HG03135 (cell line): ENCODE measurements at regions not wholly inside any gene's neighbourhood (a gene's known extent, or its start where the extent isn't known, plus 50 kb on each side); places are given as distances from the start of the nearest gene placed in this dataset.
"Not testable (repeated sequence)": the region's sequence is repeated elsewhere in the genome, so short reads cannot be mapped to it uniquely, and the experiment has no call there.

ENCODE experiments used
- ATAC-seq: cut with Tn5 transposase; IDR thresholded peaks from one replicate; pipeline ENCODE4 v1.9.1; 2021; ENCODE audit warnings: mild to moderate bottlenecking, moderate library complexity; ENCODE audit not compliant: unreplicated experiment

DNA sequence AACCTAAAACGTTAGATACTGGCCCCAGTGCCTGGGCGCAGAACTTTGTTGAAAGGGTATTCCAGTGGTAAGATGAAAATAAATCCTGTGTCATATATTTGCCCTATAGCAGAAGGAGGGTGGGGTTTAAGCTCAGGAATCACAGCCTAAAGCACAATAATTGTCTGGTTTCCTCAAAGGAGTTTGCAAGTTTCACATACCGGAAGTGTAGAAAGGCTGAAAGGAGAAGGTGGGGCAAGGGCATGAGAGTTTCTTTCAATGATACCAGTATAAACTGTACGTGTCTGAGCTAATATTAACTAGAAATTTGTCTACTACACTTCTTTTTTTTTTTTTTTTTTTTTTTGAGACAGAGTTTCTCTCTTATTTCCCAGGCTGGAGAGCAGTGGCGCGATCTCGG, 147.9 kb upstream of the WWC1 start:
- not testable (repeated sequence) for ATAC-seq

DNA sequence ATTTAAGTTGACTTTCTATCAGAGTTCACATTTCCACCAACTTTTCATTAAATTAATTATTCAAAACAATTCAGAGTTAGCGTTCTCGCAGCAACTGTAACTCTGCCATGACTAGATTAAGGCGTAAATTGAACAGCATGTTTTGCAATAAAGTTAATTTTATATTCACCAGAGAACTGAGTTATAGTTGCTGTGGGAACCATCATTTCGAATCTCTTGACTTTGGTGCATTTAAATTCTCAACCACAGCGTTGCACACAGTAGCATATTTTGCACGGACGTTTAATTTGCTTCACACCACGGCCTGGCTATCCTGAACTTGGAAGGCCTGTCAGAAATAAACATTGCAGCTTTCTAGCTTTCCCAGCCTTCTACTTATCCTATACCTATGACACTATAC, 144.3 kb upstream of the WWC1 start:
- no peak for ATAC-seq

GRCh38 chr5:168147568-168148360, 143.7 kb upstream of the WWC1 start:
- ATAC-seq: no peak

- ATAC-seq: no peak
Measured at GRCh38 chr5:168151041-168151440, 140.4 kb upstream of the WWC1 start.

GRCh38 chr5:168152660-168153059, 138.8 kb upstream of the WWC1 start:
- ATAC-seq: no peak

DNA sequence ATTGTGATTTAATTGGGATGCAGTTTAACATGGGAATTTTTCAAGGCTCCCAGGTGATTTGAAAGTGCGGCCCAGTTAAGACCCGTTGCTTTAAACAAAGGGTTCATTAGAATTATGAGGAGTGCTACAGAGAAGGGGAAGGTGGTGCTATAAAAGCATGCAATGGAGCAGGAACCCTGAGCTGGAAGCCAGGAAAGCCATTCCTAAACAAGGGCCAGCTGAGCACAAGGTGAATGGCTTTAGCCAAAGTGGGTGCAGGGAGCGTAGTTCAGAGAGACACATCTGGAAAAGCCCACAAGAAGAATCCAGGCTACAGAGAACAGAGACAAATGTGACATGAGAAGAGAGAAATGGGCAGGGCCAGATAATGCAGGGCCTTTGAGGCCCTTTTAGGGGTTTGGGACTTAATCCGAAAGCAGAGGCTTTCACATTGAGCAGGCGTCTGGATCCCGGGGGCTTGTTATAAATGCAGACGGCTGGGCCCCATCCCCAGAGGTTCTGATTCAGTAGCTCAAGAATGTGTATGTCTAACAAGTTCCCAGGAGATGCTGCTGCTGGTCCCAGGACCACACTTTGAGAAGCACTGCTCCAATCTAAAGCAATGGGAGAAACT, 138.1 kb upstream of the WWC1 start:
- no peak for ATAC-seq

GRCh38 chr5:168153876-168154270, 137.6 kb upstream of the WWC1 start:
- no peak for ATAC-seq

- ATAC-seq: no peak
Measured at GRCh38 chr5:168155585-168155984, 135.9 kb upstream of the WWC1 start.

GRCh38 chr5:168156170-168156569, 135.3 kb upstream of the WWC1 start:
- ATAC-seq: no peak

- ATAC-seq: no peak
Measured at GRCh38 chr5:168157141-168157540, 134.3 kb upstream of the WWC1 start.

DNA sequence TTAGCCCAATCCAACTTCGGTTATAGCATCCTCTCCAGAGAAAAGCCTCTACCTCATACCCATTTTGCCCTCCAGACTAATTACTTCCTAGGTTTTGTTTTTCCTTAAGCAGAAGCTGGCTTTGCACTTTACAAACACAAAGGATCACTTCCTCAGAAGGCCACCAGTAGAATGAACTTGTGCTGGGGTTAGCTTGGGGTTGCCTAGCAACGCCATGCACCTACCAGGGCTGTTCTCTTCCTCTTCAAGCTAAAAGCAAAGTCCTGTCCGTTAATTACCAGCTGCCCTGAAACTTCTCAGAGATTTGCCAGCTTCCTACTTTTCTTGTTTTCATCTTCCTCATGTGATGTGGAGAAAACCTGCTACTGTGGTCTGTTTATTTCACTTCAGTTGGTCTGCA, 132.0 kb upstream of the WWC1 start:
- ATAC-seq: no peak

DNA sequence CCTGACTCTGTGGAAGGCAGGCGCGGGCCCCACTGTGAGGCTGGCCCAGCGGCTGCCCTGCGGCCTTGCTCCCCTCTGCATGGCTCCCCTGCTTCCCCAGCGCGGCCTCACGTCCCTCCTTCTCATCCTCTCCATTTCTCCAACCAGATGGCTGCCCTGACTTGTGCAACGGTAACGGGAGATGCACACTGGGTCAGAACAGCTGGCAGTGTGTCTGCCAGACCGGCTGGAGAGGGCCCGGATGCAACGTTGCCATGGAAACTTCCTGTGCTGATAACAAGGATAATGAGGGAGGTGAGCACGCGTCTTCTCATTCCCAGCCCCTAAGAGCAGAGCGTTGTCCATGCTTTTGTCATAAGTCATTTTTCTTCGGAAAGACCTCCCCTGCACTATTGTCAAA, 129.0 kb upstream of the WWC1 start:
- ATAC-seq: no peak

GRCh38 chr5:168163966-168164365, 127.5 kb upstream of the WWC1 start:
- no peak for ATAC-seq

GRCh38 chr5:168165221-168165914, 126.1 kb upstream of the WWC1 start:
- ATAC-seq: no peak

DNA sequence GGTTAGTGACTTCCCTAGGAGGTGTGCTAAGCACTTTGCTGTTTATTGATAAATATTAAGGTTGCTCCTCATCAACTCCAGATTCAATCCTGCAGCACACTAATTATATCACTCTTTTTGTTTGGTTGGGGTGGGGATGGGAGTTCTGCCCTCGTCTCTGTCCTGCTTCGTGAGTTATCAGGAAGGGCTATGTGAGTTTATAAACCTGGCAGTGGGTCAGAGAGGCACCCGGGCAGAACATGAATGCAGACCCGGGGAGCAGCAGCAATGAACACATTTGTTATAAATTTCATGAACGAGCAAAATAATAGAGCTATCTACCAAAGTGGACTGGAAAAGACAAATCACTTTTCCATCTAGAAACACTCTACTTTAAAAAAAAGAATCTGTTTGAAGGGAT, 125.5 kb upstream of the WWC1 start:
- no peak for ATAC-seq

GRCh38 chr5:168167338-168167737, 124.1 kb upstream of the WWC1 start:
- ATAC-seq: no peak

DNA sequence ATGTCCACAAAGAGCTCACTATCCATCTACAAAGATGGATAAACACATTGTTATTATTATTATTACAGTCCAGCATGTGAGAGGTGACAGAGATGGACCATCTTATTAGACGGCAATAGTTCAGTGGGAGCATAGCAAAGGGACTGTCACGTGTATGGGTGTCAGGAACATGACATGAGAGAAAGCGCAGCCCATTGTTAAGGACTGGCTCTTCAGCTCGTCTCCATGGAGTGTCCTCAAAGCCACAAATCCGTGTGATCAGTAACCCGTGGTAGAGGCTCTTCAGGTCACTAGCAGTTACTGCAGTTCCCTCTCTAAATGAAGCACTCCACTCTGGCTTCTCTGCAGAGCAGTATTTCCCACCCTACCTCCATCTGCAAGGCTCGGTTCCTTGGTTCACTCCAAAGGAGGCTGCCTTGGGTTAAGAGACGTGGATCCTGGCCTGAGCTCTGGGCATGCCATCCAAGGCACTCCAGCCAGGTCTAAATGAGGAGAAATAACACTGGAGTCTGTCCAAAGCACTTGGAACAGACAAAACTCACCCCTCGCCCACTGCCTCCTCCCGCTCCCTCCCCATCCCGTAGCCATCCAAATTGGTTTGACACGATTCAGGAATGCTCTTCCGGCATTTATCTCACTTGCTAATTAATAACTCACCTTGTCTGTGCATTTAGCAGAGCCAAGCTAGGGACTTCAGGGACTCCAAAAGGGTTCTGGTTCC, 122.3 kb upstream of the WWC1 start:
- ATAC-seq: no peak

- no peak for ATAC-seq
Measured at GRCh38 chr5:168169791-168170190, 121.7 kb upstream of the WWC1 start.

- ATAC-seq: no peak
Measured at GRCh38 chr5:168171901-168172759, 119.3 kb upstream of the WWC1 start.

DNA sequence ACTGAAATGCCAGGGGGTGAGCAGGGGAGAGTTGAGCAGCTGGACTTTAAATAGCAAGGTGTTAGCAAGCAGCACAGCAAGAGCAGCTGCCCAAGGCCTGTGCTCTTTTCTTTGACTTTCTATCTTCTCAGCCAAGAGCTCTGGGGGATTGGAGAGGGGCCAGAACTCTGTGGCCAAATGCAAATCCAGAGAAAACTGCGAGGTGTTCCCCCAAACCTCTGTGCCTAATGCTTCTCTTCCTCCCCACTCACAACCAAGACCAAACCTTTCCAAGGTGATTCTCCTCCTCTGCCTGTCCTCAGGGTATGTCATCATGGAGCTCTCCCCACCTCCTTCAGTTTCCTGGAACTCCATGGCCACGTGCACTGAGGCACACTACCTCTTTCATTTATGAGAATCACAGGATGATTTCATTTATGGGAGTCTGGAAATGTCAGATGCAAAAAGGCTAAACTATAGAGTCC, 118.7 kb upstream of the WWC1 start:
- no peak for ATAC-seq
